ENCODE measurements at regions not wholly inside any gene's neighbourhood (a gene's known extent, or its start where the extent isn't known, plus 50 kb on each side); places are given as distances from the start of the nearest gene placed in this dataset.

- H3K4me1 Mint-ChIP-seq (ENCODE audit: low read depth): peaks cover 11% of the 10 kb centered on the region
- ChIA-PET CTCF (interaction anchor here (1.4 kb wide), 1 partner anchor 77 kb away, joined by 4 read pairs; no protein-coding TSS in a partner anchor), POLR2A (no interaction called here)
- H3K4me3 Mint-ChIP-seq: no peak overlapping the region
- no peaks in the 10 kb centered on the region for H3K9me3 Mint-ChIP-seq
- H3K36me3 Mint-ChIP-seq: no peaks in the 10 kb centered on the region
- H3K27ac Mint-ChIP-seq: no peak overlapping the region
- no peaks in the 10 kb centered on the region for H3K27me3 Mint-ChIP-seq
- intact Hi-C loops (cut with micrococcal nuclease): loop anchor here (5.0 kb wide), 2 partner anchors 108 to 303 kb away; partner anchors contain the start of gene CEP68
- DNase-seq: no peak
These were observed 100.9 kb upstream of the SERTAD2 start for GRCh38 chr2:64754570-64754969.

- no peak for DNase-seq
- no peaks in the 10 kb centered on the region for H3K36me3 Mint-ChIP-seq
- peaks cover 6% of the 10 kb centered on the region for H3K4me1 Mint-ChIP-seq (ENCODE audit: low read depth)
- no peaks in the 10 kb centered on the region for H3K9me3 Mint-ChIP-seq
- CTCF ChIA-PET: no interaction called here
- H3K27ac Mint-ChIP-seq: no peak overlapping the region
- POLR2A ChIA-PET: no interaction called here
- no peak overlapping the region for H3K4me3 Mint-ChIP-seq
- intact Hi-C loops (cut with micrococcal nuclease): no loop called here
- H3K27me3 Mint-ChIP-seq: no peaks in the 10 kb centered on the region
These were observed 103.4 kb upstream of the SERTAD2 start for GRCh38 chr2:64757126-64757525.

DNA sequence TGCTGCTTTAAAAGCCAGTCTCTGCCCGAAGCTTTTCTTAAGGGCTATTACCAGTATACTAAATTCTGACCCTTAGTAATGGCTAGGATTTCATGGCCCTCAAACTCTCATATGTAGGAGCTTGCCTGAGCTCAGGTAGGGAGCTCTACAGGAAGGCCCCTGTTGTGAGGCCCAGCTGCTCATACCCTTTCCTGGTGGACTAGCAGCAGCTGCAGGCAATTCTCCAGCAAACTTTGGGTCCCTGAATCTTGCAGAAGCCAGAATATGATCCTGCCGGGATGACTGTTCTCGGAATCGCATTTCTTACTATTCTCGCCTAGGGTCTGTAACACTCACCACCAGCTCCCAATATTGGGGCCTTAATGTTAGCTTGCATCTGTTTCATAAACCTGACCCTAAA, 106.4 kb upstream of the SERTAD2 start:
- ChIA-PET POLR2A (no interaction called here), CTCF (interaction anchor here (0.9 to 1.5 kb wide), 2 partner anchors 106 to 114 kb away, joined by 3 to 5 read pairs; partner anchors contain the start of gene SERTAD2)
- DNase-seq: no peak
- Mint-ChIP-seq H3K27ac (no peak overlapping the region), H3K4me1 (ENCODE audit: low read depth) (peaks cover 6% of the 10 kb centered on the region), H3K4me3 (no peak overlapping the region), H3K36me3 (no peaks in the 10 kb centered on the region), H3K27me3 (no peaks in the 10 kb centered on the region), H3K9me3 (no peaks in the 10 kb centered on the region)
- intact Hi-C loops (cut with micrococcal nuclease): no loop called here

- H3K4me1 Mint-ChIP-seq (ENCODE audit: low read depth): peaks cover 14% of the 10 kb centered on the region
- H3K4me3 Mint-ChIP-seq: no peak overlapping the region
- CTCF ChIA-PET: interaction anchor here (0.5 to 2.3 kb wide), 10 partner anchors 10 to 181 kb away, joined by 3 to 7 read pairs (median 4); partner anchors contain the start of gene SERTAD2
- H3K36me3 Mint-ChIP-seq: no peaks in the 10 kb centered on the region
- H3K27ac Mint-ChIP-seq: no peak overlapping the region
- no peak for DNase-seq
- POLR2A ChIA-PET: interaction anchor here (0.7 kb wide), 1 partner anchor 109 kb away, joined by 4 read pairs; the partner anchor contains the start of gene SERTAD2
- no peaks in the 10 kb centered on the region for H3K27me3 Mint-ChIP-seq
- intact Hi-C loops (cut with micrococcal nuclease): no loop called here
- H3K9me3 Mint-ChIP-seq: no peaks in the 10 kb centered on the region
These were observed 108.7 kb upstream of the SERTAD2 start for GRCh38 chr2:64762301-64762997.

DNA sequence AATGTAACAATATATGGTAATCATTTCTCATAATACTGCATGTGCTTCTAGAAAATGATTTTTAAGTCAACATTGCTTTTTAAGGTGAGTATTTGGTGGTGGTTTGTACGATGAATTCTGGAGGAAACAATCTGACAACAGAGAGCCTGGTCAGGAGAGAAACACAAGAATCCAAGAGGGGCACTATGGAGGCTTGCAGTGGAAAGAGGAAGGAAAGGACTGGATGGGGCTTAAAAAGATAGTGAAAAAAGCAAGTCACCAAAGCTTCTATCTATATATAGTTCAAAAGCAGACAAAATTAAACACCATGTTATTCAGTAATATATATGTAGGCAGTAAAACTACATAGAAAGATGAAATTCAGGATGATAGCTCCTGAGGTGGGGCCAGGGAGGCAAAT, 109.4 kb upstream of the SERTAD2 start:
- Mint-ChIP-seq H3K4me1 (ENCODE audit: low read depth) (peaks cover 17% of the 10 kb centered on the region), H3K27me3 (no peaks in the 10 kb centered on the region), H3K9me3 (no peaks in the 10 kb centered on the region), H3K4me3 (no peak overlapping the region), H3K27ac (no peak overlapping the region), H3K36me3 (no peaks in the 10 kb centered on the region)
- intact Hi-C loops (cut with micrococcal nuclease): no loop called here
- ChIA-PET CTCF (interaction anchor here (0.5 to 2.3 kb wide), 4 partner anchors 69 to 182 kb away, joined by 3 to 7 read pairs (median 4); no protein-coding TSS in a partner anchor), POLR2A (interaction anchor here (0.7 to 2.0 kb wide), 2 partner anchors 12 to 110 kb away, joined by 4 to 5 read pairs; partner anchors contain the start of gene SERTAD2)
- no peak for DNase-seq

GRCh38 chr2:64765160-64765805, 111.6 kb upstream of the SERTAD2 start:
- no peak overlapping the region for H3K27ac Mint-ChIP-seq
- CTCF ChIA-PET: interaction anchor here (1.0 kb wide), 1 partner anchor 119 kb away, joined by 5 read pairs; no protein-coding TSS in a partner anchor
- no peak overlapping the region for H3K4me3 Mint-ChIP-seq
- H3K27me3 Mint-ChIP-seq: no peaks in the 10 kb centered on the region
- no peaks in the 10 kb centered on the region for H3K36me3 Mint-ChIP-seq
- no peak for DNase-seq
- peaks cover 24% of the 10 kb centered on the region for H3K4me1 Mint-ChIP-seq (ENCODE audit: low read depth)
- POLR2A ChIA-PET: no interaction called here
- H3K9me3 Mint-ChIP-seq: no peaks in the 10 kb centered on the region
- intact Hi-C loops (cut with micrococcal nuclease): loop anchor here (5.0 kb wide), 2 partner anchors 97 to 292 kb away; partner anchors contain the start of gene CEP68

- no peaks in the 10 kb centered on the region for H3K27me3 Mint-ChIP-seq
- H3K4me3 Mint-ChIP-seq: peak overlapping the region; percentile 80
- ChIA-PET POLR2A (interaction anchor here (0.7 to 1.7 kb wide), 5 partner anchors 16 to 121 kb away, joined by 3 to 10 read pairs (median 5); partner anchors contain the start of gene SERTAD2), CTCF (interaction anchor here (0.6 to 1.7 kb wide), 14 partner anchors 11 to 245 kb away, joined by 3 to 16 read pairs (median 4); partner anchors contain the start of gene SERTAD2)
- H3K9me3 Mint-ChIP-seq: no peaks in the 10 kb centered on the region
- H3K4me1 Mint-ChIP-seq (ENCODE audit: low read depth): peaks cover 24% of the 10 kb centered on the region
- intact Hi-C loops (cut with micrococcal nuclease): loop anchor here (1.0 to 5.0 kb wide), 7 partner anchors 16 to 290 kb away; partner anchors contain the start of genes CEP68 and SERTAD2
- DNase-seq: no peak
- peak overlapping the region; percentile 77 for H3K27ac Mint-ChIP-seq
- H3K36me3 Mint-ChIP-seq: no peaks in the 10 kb centered on the region
These were observed 113.3 kb upstream of the SERTAD2 start for GRCh38 chr2:64766841-64767669.

- Mint-ChIP-seq H3K4me1 (ENCODE audit: low read depth) (peaks cover 19% of the 10 kb centered on the region), H3K27me3 (no peaks in the 10 kb centered on the region), H3K9me3 (no peaks in the 10 kb centered on the region), H3K36me3 (no peaks in the 10 kb centered on the region), H3K27ac (peak overlapping the region; percentile 77), H3K4me3 (peak overlapping the region; percentile 80)
- ChIA-PET CTCF (interaction anchor here (0.6 to 1.7 kb wide), 14 partner anchors 10 to 245 kb away, joined by 3 to 16 read pairs (median 4); partner anchors contain the start of gene SERTAD2), POLR2A (interaction anchor here (0.7 to 1.7 kb wide), 5 partner anchors 17 to 121 kb away, joined by 3 to 10 read pairs (median 5); partner anchors contain the start of gene SERTAD2)
- DNase-seq: peak; percentile 84
- intact Hi-C loops (cut with micrococcal nuclease): loop anchor here (1.0 to 5.0 kb wide), 8 partner anchors 17 to 289 kb away; partner anchors contain the start of genes CEP68 and SERTAD2
These were observed 114.2 kb upstream of the SERTAD2 start for GRCh38 chr2:64767670-64768468.

DNA sequence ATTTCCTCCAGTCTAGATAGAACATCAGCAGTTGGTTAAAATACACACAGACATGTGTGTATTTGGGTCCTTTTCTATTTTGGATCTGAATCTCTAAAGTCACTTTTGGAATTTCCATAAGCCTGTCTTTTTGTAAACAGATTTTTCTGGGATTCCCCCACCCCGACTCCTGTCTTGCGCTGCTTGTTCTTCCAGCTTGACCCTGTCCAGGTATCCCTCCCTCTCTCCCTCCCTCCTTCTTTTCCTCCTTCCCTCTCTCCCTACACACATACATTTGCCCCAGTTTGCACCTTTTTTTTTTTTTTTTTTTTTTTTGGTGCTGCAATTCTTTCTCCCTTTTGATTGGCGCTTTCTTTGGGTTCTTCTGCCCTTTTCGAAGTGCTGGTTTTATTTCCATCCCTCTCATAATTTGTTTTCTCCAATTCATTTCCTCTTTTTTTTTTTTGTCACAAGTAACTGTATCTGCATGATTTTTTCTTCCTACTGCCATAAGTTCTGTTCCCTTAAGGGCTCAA, 114.8 kb upstream of the SERTAD2 start:
- POLR2A ChIA-PET: interaction anchor here (1.4 to 1.7 kb wide), 4 partner anchors 18 to 122 kb away, joined by 4 to 10 read pairs (median 6); partner anchors contain the start of gene SERTAD2
- CTCF ChIA-PET: interaction anchor here (1.3 to 1.7 kb wide), 5 partner anchors 9 to 122 kb away, joined by 3 to 16 read pairs (median 8); partner anchors contain the start of gene SERTAD2

DNA sequence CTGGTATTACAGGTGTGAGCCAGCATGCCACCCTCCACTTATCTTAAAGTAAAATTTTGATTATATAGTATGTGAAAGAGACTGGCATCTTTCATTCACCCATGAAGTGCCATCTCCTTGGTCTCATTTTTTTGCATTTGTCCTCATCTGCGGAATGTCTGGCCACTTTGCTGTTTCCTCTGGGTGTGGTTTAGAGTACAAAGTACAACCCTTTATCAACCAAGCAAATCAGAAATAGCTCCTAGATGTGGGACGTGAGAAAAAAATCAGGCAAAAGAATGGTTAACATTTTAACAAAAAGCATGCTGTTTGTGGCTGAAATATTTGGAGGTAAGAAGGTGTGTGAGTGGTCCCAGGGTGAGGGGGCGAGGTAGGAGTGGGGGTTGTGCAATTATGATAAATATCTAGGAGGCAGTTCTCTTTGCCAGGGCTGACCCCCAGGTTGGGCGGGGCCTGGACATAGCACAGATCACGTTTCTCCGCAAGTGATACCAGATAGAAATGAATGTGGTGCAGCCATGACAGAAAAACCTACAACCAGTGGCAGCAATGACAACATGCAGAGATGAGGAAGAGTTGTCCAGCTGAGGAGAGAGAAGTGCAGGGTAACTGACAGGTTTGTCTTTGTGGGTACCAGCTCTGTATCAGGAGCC, 115.8 kb upstream of the SERTAD2 start:
- H3K4me3 Mint-ChIP-seq: no peak overlapping the region
- H3K36me3 Mint-ChIP-seq: no peaks in the 10 kb centered on the region
- no peaks in the 10 kb centered on the region for H3K27me3 Mint-ChIP-seq
- peaks cover 19% of the 10 kb centered on the region for H3K4me1 Mint-ChIP-seq (ENCODE audit: low read depth)
- H3K27ac Mint-ChIP-seq: no peak overlapping the region
- no peak for DNase-seq
- CTCF ChIA-PET: interaction anchor here (1.6 kb wide), 1 partner anchor 123 kb away, joined by 3 read pairs; no protein-coding TSS in a partner anchor
- POLR2A ChIA-PET: interaction anchor here (0.6 to 1.1 kb wide), 2 partner anchors 19 to 27 kb away, joined by 3 to 4 read pairs; no protein-coding TSS in a partner anchor
- intact Hi-C loops (cut with micrococcal nuclease): loop anchor here (5.0 kb wide), 2 partner anchors 93 to 288 kb away; partner anchors contain the start of gene CEP68
- H3K9me3 Mint-ChIP-seq: no peaks in the 10 kb centered on the region

More for the DNA sequence above, 114.8 kb upstream of the SERTAD2 start:
- Mint-ChIP-seq H3K27me3 (no peaks in the 10 kb centered on the region), H3K36me3 (no peaks in the 10 kb centered on the region), H3K27ac (peak overlapping the region; percentile 58), H3K4me1 (ENCODE audit: low read depth) (peaks cover 19% of the 10 kb centered on the region), H3K9me3 (no peaks in the 10 kb centered on the region), H3K4me3 (peak overlapping the region; percentile 80)
- no peak for DNase-seq
- intact Hi-C loops (cut with micrococcal nuclease): loop anchor here (1.0 to 5.0 kb wide), 3 partner anchors 52 to 289 kb away; partner anchors contain the start of gene CEP68

Data from activated CD4-positive, alpha-beta memory T cell treated with anti-CD3 and anti-CD28 coated beads for 36 hours (primary cell).